ENCODE measurements at regions not wholly inside any gene's neighbourhood (a gene's known extent, or its start where the extent isn't known, plus 50 kb on each side); places are given as distances from the start of the nearest gene placed in this dataset.
"Not testable (repeated sequence)": the region's sequence is repeated elsewhere in the genome, so short reads cannot be mapped to it uniquely, and the experiment has no call there.

- TF ChIP-seq Cebpa-rat (IDR thresholded peaks at IDR 0.05): no peak
- no peaks in the 10 kb centered on the region for H3K9me3 ChIP-seq
- H3K27me3 ChIP-seq: no peaks in the 10 kb centered on the region
- no peak overlapping the region for H3K27ac ChIP-seq
- H3K4me2 ChIP-seq: no peak overlapping the region
- no peaks in the 10 kb centered on the region for H3K36me3 ChIP-seq
- H3K9ac ChIP-seq: no peak overlapping the region
- peaks cover 28% of the 10 kb centered on the region for H3K4me1 ChIP-seq
- no peaks in the 10 kb centered on the region for H4K20me1 ChIP-seq
- H3K4me3 ChIP-seq: no peak overlapping the region
Observed at GRCh38 chr10:3877211-3878000, 92.4 kb upstream of the KLF6 start.

- Histone ChIP-seq H3K27ac (no peak overlapping the region), H3K4me3 (no peak overlapping the region), H3K9ac (no peak overlapping the region)
Observed at GRCh38 chr10:3876350-3876962, 91.4 kb upstream of the KLF6 start.

GRCh38 chr10:3875842-3876235 is 90.8 kb upstream of the KLF6 start:
- no peak overlapping the region for H3K27ac ChIP-seq
- H3K27me3 ChIP-seq: no peaks in the 10 kb centered on the region
- H4K20me1 ChIP-seq: no peaks in the 10 kb centered on the region
- H3K4me3 ChIP-seq: no peak overlapping the region
- no peaks in the 10 kb centered on the region for H3K9me3 ChIP-seq
- no peaks in the 10 kb centered on the region for H3K36me3 ChIP-seq
- TF ChIP-seq Cebpa-rat (IDR thresholded peaks at IDR 0.05): no peak
- H3K4me2 ChIP-seq: peak overlapping the region; percentile 60; the same call in 1 of the 2 replicates
- H3K9ac ChIP-seq: no peak overlapping the region
- H3K4me1 ChIP-seq: peaks cover 28% of the 10 kb centered on the region

More at GRCh38 chr10:3876350-3876962, 91.4 kb upstream of the KLF6 start:
- no peaks in the 10 kb centered on the region for H4K20me1 ChIP-seq
- no peaks in the 10 kb centered on the region for H3K9me3 ChIP-seq
- no peak for TF ChIP-seq Cebpa-rat (IDR thresholded peaks at IDR 0.05)
- H3K27me3 ChIP-seq: no peaks in the 10 kb centered on the region
- peaks cover 28% of the 10 kb centered on the region for H3K4me1 ChIP-seq
- no peaks in the 10 kb centered on the region for H3K36me3 ChIP-seq
- H3K4me2 ChIP-seq: no peak overlapping the region

GRCh38 chr10:3874990-3875841 is 90.2 kb upstream of the KLF6 start:
- Histone ChIP-seq H3K4me3 (no peak overlapping the region), H4K20me1 (no peaks in the 10 kb centered on the region), H3K4me2 (peak overlapping the region; percentile 60), H3K27me3 (no peaks in the 10 kb centered on the region), H3K4me1 (peaks cover 28% of the 10 kb centered on the region), H3K36me3 (no peaks in the 10 kb centered on the region), H3K27ac (no peak overlapping the region), H3K9me3 (no peaks in the 10 kb centered on the region), H3K9ac (no peak overlapping the region)
- TF ChIP-seq Cebpa-rat (IDR thresholded peaks at IDR 0.05): no peak

- not testable (repeated sequence) for H3K27ac ChIP-seq, H4K20me1 ChIP-seq, H3K36me3 ChIP-seq, H3K9me3 ChIP-seq, H3K4me3 ChIP-seq, H3K9ac ChIP-seq, H3K27me3 ChIP-seq
- Histone ChIP-seq H3K4me2 (peak overlapping the region; percentile 60), H3K4me1 (peaks cover 28% of the 10 kb centered on the region)
Observed at GRCh38 chr10:3874610-3874989, 89.6 kb upstream of the KLF6 start.

GRCh38 chr10:3873728-3874461 is 88.9 kb upstream of the KLF6 start:
- no peak overlapping the region; the same call in 1 of the 2 replicates for H3K4me2 ChIP-seq

GRCh38 chr10:3872712-3873329 is 87.8 kb upstream of the KLF6 start:
- Histone ChIP-seq H3K9me3 (no peaks in the 10 kb centered on the region), H3K27me3 (no peaks in the 10 kb centered on the region), H3K4me2 (no peak overlapping the region), H3K4me3 (no peak overlapping the region), H3K9ac (no peak overlapping the region), H3K4me1 (peaks cover 28% of the 10 kb centered on the region), H3K27ac (no peak overlapping the region), H3K36me3 (no peaks in the 10 kb centered on the region), H4K20me1 (no peaks in the 10 kb centered on the region)
- TF ChIP-seq Cebpa-rat (IDR thresholded peaks at IDR 0.05): no peak

More at GRCh38 chr10:3873728-3874461, 88.9 kb upstream of the KLF6 start:
- H3K36me3 ChIP-seq: no peaks in the 10 kb centered on the region
- H3K9ac ChIP-seq: no peak overlapping the region
- peaks cover 28% of the 10 kb centered on the region for H3K4me1 ChIP-seq
- H3K27me3 ChIP-seq: no peaks in the 10 kb centered on the region
- H3K27ac ChIP-seq: no peak overlapping the region
- TF ChIP-seq Cebpa-rat (IDR thresholded peaks at IDR 0.05): no peak
- no peak overlapping the region for H3K4me3 ChIP-seq
- no peaks in the 10 kb centered on the region for H4K20me1 ChIP-seq
- H3K9me3 ChIP-seq: no peaks in the 10 kb centered on the region

- no peak overlapping the region for H3K9ac ChIP-seq
- no peak overlapping the region for H3K4me3 ChIP-seq
- H3K4me2 ChIP-seq: no peak overlapping the region
- no peaks in the 10 kb centered on the region for H3K36me3 ChIP-seq
- no peak overlapping the region for H3K27ac ChIP-seq
- no peaks in the 10 kb centered on the region for H3K27me3 ChIP-seq
- no peaks in the 10 kb centered on the region for H4K20me1 ChIP-seq
- H3K9me3 ChIP-seq: no peaks in the 10 kb centered on the region
- H3K4me1 ChIP-seq: peaks cover 28% of the 10 kb centered on the region
- no peak for TF ChIP-seq Cebpa-rat (IDR thresholded peaks at IDR 0.05)
Observed at GRCh38 chr10:3871424-3871996, 86.5 kb upstream of the KLF6 start.

- Histone ChIP-seq H3K4me1 (peaks cover 8% of the 10 kb centered on the region), H3K4me2 (no peak overlapping the region), H3K9me3 (no peaks in the 10 kb centered on the region), H3K9ac (no peak overlapping the region), H3K27me3 (no peaks in the 10 kb centered on the region), H3K36me3 (no peaks in the 10 kb centered on the region), H3K4me3 (no peak overlapping the region), H4K20me1 (no peaks in the 10 kb centered on the region), H3K27ac (no peak overlapping the region)
- TF ChIP-seq Cebpa-rat (IDR thresholded peaks at IDR 0.05): no peak
Observed at GRCh38 chr10:3869036-3869435, 84.0 kb upstream of the KLF6 start.
